ENCODE measurements at regions not wholly inside any gene's neighbourhood (a gene's known extent, or its start where the extent isn't known, plus 50 kb on each side); places are given as distances from the start of the nearest gene placed in this dataset.

- Histone ChIP-seq H3K4me3 (no peak overlapping the region), H3K27me3 (no peaks in the 10 kb centered on the region), H3K9me3 (no peaks in the 10 kb centered on the region), H3K36me3 (no peaks in the 10 kb centered on the region), H3K4me1 (no peaks in the 10 kb centered on the region), H3K27ac (no peak overlapping the region)
- intact Hi-C loops (cut with DNase I; ENCODE audit: low total_unique reads), result no loop called here
- DNase-seq (ENCODE audit: low spot score in 2 of 2), result peak in 1 of 2 donors; percentile 43
- TF ChIP-seq POLR2AphosphoS5 (IDR thresholded peaks at IDR 0.05), result no peak
- TF ChIP-seq CTCF (IDR thresholded peaks at IDR 0.05), result peak; percentile 42 to 75 (median 63)
Observed at GRCh38 chr11:112588252-112588694, 327.6 kb upstream of the PLET1 start.

GRCh38 chr11:112589155-112589554 is 328.5 kb upstream of the PLET1 start:
- intact Hi-C loops (cut with DNase I; ENCODE audit: low total_unique reads), result no loop called here
- H3K27me3 ChIP-seq, result no peaks in the 10 kb centered on the region
- no peaks in the 10 kb centered on the region for H3K4me1 ChIP-seq
- no peak overlapping the region for H3K27ac ChIP-seq
- H3K9me3 ChIP-seq, result no peaks in the 10 kb centered on the region
- no peak for TF ChIP-seq POLR2AphosphoS5 (IDR thresholded peaks at IDR 0.05)
- no peak for TF ChIP-seq POLR2A (IDR thresholded peaks at IDR 0.05)
- no peak for TF ChIP-seq CTCF (IDR thresholded peaks at IDR 0.05)
- DNase-seq (ENCODE audit: low spot score in 2 of 2), result no peak
- no peaks in the 10 kb centered on the region for H3K36me3 ChIP-seq
- no peak overlapping the region for H3K4me3 ChIP-seq

GRCh38 chr11:112590764-112591163 is 330.1 kb upstream of the PLET1 start:
- no peak overlapping the region for H3K27ac ChIP-seq
- intact Hi-C loops (cut with DNase I; ENCODE audit: low total_unique reads), result no loop called here
- H3K4me3 ChIP-seq, result no peak overlapping the region
- H3K4me1 ChIP-seq, result no peaks in the 10 kb centered on the region
- H3K9me3 ChIP-seq, result no peaks in the 10 kb centered on the region
- no peak for TF ChIP-seq CTCF (IDR thresholded peaks at IDR 0.05)
- TF ChIP-seq POLR2A (IDR thresholded peaks at IDR 0.05), result no peak
- TF ChIP-seq POLR2AphosphoS5 (IDR thresholded peaks at IDR 0.05), result no peak
- no peak for DNase-seq (ENCODE audit: low spot score in 2 of 2)
- no peaks in the 10 kb centered on the region for H3K27me3 ChIP-seq
- H3K36me3 ChIP-seq, result no peaks in the 10 kb centered on the region

- H3K9me3 ChIP-seq, result no peaks in the 10 kb centered on the region
- no peaks in the 10 kb centered on the region for H3K36me3 ChIP-seq
- TF ChIP-seq POLR2AphosphoS5 (IDR thresholded peaks at IDR 0.05) (no peak), CTCF (IDR thresholded peaks at IDR 0.05) (no peak), POLR2A (IDR thresholded peaks at IDR 0.05) (no peak)
- DNase-seq (ENCODE audit: low spot score in 2 of 2), result no peak
- no peak overlapping the region for H3K27ac ChIP-seq
- no peaks in the 10 kb centered on the region for H3K27me3 ChIP-seq
- intact Hi-C loops (cut with DNase I; ENCODE audit: low total_unique reads), result no loop called here
- no peak overlapping the region for H3K4me3 ChIP-seq
- no peaks in the 10 kb centered on the region for H3K4me1 ChIP-seq
Observed at GRCh38 chr11:112593440-112593839, 332.8 kb upstream of the PLET1 start.

GRCh38 chr11:112596324-112596723 is 335.7 kb upstream of the PLET1 start:
- intact Hi-C loops (cut with DNase I; ENCODE audit: low total_unique reads), result no loop called here
- TF ChIP-seq POLR2A (IDR thresholded peaks at IDR 0.05) (no peak), POLR2AphosphoS5 (IDR thresholded peaks at IDR 0.05) (no peak), CTCF (IDR thresholded peaks at IDR 0.05) (no peak)

More at GRCh38 chr11:112596324-112596723, 335.7 kb upstream of the PLET1 start:
- no peak overlapping the region for H3K27ac ChIP-seq
- DNase-seq (ENCODE audit: low spot score in 2 of 2), result no peak
- no peak overlapping the region for H3K4me3 ChIP-seq
- H3K36me3 ChIP-seq, result no peaks in the 10 kb centered on the region
- no peaks in the 10 kb centered on the region for H3K9me3 ChIP-seq
- no peaks in the 10 kb centered on the region for H3K27me3 ChIP-seq
- no peaks in the 10 kb centered on the region for H3K4me1 ChIP-seq

All from breast epithelium (tissue), 4 donors.